SIG-M5 treated with dmso at 0.1 percent for 504 hours (cell line): ENCODE measurements at regions not wholly inside any gene's neighbourhood (a gene's known extent, or its start where the extent isn't known, plus 50 kb on each side); places are given as distances from the start of the nearest gene placed in this dataset.
A peak's percentile ranks its signal among the peaks of the same experiment; 100 is the strongest.

Experiments used
- DNase-seq: peaks from one replicate; lab custom pipeline; 2025; ENCODE audit not compliant: unreplicated experiment; lab: John Stamatoyannopoulos, UW

DNA sequence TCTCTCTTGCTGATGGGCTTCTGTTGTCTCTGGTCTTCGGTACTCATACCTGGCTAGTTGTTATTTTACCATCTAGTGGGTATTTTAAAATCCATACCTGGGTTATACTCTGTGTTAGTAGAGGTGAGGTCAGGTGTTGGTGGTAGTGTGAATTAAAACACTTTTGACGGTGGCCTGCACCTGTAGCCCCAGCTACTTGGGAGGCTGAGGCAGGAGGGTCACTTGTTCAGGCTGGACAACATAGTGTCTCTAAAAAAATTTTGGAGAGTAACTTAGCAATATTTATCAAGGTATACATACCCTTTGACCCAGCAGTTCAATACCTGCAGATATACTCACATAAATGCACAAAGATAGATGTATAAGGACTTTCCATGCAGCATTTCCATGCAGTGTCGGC lies 55.4 kb downstream of the GSX1 start:
- DNase-seq: no peak

DNA sequence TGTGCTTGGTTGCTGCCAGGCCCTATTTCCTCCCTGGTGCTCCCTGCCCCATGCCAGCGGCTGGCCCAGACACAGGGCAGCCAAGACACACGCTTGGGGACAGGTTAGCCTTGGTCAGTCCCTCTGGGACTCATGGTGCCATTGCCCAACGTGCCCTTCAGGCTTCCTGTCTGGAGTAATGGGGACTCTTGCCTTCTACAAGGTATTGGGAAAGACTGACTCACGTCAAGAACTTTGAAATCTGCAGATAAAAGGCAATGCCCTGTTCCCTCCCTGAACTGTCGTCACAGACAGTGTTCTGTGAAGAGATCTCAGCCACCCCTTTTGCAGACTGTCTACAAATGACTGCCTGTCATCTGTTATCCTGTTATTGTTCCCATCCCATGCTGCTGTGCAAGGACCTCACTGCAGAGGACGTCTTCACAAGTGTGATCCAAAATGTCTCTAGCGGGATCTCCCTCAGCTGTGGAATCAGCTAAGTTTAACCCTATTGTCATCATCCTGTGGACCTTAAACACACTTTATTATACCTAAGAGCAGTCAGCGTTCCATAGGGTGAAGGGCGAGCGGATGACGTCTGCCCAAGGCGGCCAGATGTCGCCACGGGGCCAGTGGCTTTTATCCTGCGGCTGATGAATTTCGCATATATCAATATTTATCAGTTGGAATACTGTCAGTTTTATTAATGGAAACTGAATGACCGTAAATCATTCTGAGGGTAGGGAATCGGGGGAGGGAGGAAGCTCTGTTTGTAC lies 59.0 kb downstream of the GSX1 start:
- peak; percentile 39 for DNase-seq

DNA sequence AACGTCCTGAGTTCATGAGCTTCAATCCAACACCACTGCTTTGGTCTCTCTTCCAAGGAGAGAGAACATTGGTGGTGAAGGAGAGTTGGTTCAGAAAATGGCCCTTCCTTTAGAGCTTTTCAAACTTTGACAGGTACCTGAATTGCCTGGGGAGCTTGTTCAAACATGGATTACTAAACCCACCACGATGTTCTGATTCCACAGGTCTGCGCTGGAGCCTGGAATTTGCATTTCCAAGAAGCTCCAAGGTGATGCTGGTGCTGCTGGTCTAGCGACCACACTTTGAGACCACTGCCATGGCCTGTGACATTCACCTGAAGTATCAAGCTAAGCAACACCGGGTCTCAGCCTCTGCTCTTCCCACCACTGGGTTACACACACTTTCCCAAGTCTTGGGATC lies 60.2 kb downstream of the GSX1 start:
- no peak for DNase-seq

DNA sequence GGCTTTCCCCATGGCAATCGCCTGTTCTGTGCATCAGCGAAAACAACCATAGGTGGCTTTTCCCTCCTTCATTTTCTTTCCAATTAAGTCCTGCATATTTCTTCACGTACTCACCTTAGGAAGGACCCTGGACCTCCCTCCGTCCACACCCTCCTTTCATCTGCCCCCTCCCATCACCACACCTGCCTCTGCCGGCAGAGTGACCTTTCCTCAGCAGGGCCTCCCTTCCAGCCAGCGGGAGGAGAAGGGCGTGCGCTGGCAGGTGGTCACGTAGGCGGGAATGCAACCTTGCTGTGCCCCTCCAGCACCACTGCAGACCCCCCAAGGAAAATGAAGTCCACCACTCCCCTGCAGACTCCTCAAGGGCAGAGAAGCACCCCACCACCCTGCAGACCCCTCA lies 61.1 kb downstream of the GSX1 start:
- DNase-seq: no peak

DNA sequence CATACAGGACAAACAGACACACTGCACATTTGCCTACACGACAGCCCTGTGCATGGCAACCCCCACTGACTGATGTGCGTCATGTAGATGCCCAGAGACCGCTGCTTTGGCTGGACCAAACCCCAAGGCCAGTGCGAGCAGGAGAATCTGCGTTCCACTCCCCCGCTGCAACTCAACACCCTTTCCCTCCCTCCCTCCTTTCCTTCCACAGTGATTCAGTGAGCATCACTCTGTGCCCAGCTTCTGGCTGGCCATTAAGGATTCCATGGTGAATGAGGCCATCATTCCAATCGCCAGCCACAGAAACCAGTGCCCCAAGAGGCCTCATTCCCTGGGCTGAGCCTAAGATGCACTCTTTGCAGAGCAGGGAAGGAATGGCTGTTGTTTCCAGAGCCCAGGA lies 61.6 kb downstream of the GSX1 start:
- no peak for DNase-seq

DNA sequence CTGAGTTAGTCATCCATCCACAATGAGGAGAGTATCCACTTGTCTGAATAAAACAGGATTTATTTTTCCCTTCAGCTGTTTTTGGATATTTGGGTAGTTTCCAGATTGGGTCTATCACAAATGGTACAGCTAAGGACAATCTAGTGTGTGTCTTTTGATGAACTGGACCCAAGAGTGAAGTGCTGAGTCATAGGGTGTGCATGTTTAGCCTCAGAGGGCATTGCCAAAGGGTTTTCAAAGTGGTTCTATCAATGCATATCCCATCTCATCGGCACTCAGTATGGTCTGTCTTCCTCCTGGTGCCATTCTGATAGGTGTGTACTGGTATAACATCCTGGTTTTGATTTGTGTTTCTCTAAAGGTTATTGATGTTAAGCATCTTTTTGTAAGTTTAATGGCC lies 62.3 kb downstream of the GSX1 start:
- DNase-seq: no peak

DNA sequence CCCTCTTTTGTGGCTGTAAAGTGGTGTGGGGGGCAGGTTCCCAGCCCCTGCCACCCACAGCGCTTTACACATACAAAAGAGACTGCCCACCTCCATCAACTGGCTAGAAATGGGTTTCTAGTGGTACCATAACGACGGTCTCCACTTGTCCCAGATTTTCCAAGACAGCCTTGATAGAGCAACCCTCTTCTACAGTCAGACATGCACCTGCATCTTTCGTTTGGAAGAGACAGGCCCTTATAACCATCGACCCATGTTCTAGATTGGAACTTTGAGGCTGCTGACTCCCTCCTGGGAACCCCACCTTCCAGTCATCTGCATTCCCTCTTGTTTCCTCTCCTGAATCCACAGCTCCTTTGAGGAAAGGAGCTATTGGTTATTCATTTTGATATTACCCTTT lies 63.1 kb downstream of the GSX1 start:
- no peak for DNase-seq

DNA sequence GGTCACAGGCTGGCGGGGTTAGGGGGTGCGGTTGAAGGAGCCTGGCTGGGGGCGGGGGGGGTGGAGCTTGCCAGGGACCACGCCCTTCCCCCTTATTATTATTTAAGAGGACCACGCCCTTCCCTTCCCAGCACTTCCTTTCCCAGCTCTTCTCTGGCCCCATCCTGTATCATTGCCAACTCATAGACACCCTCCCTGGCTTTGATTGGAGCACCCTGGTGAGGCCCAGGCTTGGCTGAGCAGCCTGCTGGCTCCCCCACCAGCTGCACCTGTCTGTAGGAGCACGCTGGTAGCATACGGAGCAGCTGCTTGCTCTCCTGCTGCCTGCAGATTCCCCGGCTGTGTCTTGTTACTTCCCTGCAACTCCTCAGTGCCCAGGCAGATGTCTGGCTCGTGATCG lies 62.5 kb upstream of the PDX1 start:
- no peak for DNase-seq

DNA sequence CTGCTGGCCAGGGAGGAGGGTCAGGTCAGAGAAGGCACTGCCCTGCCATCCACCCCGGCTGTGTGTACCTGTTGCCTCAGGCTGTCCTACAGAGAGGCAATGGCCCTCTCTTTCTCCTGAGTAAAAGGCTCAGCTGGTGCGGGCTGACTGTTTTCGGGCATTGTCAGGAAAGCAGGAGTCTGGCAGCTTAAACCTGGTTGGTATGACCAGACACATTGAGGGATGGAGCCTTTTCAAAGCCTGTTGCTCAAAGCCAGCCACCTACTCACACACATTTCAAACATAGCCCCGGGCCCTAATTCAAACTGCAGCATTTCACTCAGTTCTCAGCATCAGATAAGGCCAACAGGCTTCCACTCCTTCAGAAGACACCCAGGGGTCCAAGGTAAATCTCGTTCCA lies 61.8 kb upstream of the PDX1 start:
- no peak for DNase-seq

DNA sequence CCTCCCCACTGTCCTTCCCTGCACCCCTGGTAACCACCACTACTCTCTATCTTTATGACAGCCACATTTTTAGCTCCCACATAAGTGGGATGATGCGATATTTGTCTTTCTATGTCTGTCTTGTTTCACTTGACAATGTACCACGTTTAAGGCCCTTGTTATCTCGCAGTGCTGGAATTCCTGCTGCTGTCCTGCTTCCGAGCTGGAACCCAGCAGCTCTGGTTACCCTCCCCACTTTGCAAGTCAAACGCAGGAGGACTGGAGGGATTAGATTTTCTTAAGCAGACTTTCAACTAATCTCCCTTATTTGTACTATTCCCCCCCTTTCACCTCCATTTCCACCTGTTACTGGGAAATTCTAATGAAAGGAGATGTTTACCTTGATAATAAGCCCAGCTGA lies 59.1 kb upstream of the PDX1 start:
- no peak for DNase-seq

DNA sequence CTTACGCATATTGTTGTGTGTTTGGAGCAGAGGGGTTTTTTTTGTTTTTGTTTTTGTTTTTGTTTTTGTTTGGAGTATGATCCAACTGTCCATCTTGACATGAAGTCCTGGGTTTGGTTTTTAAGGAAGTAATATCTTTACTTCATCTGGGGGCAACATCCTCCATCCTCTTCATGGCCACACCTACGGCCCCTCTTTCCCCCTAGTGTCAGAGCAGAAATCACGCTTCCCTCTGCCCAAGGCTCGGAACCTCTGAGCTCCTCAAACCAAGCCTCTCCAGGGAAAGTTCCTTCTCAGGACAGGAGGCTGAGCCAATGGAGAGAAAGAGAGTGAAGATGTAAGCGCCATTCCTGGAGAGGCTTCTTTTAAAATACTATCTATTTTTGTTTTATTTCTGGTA lies 58.6 kb upstream of the PDX1 start:
- DNase-seq: no peak

DNA sequence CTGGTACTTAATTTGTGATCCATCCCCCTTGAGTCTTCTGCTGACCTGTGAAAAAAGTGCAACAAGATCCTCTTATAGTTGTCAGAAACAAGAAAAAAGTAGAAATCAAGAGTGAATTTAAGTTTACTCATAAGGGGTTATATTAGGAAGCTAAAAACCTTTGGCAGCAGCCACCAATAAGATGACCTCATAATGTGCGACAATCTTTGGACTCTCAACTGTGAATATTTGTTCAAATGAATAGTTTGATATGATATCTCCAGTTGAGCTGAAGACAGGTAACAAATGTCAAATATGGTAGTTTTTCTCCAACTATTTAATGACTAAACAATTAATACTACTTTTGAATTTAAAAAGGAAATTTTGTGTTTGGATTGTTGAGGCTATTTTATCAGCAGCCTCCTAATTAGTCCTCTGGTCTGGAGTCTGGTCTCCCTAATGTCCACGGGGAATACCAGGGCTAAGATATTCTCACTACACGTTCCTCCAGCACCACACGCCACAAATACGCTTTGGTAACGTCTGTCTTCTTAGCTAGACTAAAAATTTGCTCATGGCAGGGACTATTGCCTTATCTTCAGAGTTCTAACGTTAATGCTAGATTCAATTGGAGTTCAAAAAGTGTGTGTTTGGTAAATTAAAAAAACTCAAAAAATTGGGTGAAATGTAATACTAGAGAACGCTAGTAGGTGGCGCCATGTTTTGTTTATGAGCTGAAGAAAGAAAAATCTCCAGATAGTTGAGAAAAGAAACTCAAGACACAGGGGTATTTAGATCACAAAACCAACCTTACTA lies 51.0 kb upstream of the PDX1 start:
- peak; percentile 7 for DNase-seq

DNA sequence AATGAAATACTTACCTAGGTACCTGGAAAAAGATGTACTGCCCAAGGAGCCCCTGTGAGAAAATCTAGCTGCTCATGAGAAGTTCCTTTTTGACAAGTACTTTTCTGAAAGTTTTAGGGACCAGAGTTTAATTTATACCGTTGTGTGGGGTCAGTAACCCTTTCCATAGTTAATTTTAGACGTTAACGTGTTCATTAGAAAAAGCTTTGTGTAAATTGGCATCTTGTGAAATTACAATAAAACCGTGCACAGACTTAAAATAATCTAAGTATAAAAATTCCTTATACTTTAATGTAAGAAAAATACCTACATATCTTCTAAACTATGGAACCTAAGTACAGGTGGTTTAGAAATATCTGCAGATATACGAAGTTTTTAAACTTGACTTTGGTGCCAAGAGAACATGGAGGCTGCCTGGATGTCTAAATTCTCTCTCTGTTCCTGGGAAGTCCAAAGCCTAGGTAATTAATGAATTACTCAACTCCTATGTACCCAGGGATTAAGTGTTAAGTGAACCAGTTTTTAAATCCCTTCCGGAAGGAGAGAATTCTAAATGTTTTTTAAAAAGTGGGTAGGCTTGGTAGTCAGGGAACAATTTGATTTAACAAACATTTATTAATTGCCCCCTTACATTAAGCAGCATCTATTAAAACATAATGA lies 50.2 kb upstream of the PDX1 start:
- no peak for DNase-seq
